GM12875 (cell line): ENCODE measurements at regions not wholly inside any gene's neighbourhood (a gene's known extent, or its start where the extent isn't known, plus 50 kb on each side); places are given as distances from the start of the nearest gene placed in this dataset.

Experiments used
- H3K4me3 ChIP-seq: one replicate; pipeline ENCODE4 v1.5.1; 2011; ENCODE audit warnings: low read depth, low read length, control low read depth
- TF ChIP-seq, protein P1 (sequence below): IDR thresholded peaks from 2 replicates; pipeline ENCODE4 v1.5.1; 2011; ENCODE audit warnings: low read depth, mild to moderate bottlenecking, control low read depth, inconsistent platforms, low read length, moderate library complexity, borderline replicate concordance; ENCODE audit not compliant: insufficient read depth

DNA sequence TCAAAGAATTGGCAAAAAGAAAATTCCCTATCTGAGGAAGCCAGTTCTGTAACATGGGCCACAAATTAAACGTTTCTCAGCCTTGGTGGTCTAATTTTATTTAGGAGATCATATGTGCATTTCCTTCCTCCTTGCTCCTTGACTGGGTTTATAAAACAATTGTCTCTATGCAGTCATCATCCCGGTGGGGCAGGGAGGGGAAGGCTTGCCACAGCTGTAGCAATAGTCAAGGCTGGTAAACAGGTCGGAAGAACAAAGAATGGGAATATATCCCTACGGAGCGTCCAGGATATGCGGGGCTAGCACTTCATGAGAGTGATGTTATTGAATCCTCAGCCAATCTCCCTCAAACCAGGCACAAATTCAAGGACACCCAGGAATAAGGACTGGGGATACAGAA lies 143.8 kb downstream of the RNF152 start:
- TF ChIP-seq, protein P1, sequence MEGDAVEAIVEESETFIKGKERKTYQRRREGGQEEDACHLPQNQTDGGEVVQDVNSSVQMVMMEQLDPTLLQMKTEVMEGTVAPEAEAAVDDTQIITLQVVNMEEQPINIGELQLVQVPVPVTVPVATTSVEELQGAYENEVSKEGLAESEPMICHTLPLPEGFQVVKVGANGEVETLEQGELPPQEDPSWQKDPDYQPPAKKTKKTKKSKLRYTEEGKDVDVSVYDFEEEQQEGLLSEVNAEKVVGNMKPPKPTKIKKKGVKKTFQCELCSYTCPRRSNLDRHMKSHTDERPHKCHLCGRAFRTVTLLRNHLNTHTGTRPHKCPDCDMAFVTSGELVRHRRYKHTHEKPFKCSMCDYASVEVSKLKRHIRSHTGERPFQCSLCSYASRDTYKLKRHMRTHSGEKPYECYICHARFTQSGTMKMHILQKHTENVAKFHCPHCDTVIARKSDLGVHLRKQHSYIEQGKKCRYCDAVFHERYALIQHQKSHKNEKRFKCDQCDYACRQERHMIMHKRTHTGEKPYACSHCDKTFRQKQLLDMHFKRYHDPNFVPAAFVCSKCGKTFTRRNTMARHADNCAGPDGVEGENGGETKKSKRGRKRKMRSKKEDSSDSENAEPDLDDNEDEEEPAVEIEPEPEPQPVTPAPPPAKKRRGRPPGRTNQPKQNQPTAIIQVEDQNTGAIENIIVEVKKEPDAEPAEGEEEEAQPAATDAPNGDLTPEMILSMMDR = no peak
- H3K4me3 ChIP-seq = no peak overlapping the region

DNA sequence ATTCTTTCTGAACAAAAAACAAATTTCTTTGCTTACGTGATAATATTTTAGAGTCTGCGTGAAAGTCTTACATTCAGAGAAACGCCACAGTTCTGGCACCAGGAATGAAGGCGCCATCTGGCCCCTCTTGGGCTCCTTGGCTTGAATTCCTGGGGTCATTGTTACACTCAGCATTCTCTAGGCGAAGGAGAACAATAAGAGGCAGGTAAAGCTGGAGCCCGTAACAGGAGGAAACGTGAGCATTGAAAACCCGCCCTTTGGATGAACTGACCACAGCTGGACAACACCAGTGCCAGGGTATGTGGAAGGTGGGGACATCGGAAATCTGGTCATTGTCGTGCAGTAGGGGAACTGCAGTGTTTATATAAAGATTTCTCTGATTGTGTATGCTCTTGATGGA lies 144.8 kb downstream of the RNF152 start:
- no peak overlapping the region for H3K4me3 ChIP-seq
- TF ChIP-seq, protein P1 = no peak

DNA sequence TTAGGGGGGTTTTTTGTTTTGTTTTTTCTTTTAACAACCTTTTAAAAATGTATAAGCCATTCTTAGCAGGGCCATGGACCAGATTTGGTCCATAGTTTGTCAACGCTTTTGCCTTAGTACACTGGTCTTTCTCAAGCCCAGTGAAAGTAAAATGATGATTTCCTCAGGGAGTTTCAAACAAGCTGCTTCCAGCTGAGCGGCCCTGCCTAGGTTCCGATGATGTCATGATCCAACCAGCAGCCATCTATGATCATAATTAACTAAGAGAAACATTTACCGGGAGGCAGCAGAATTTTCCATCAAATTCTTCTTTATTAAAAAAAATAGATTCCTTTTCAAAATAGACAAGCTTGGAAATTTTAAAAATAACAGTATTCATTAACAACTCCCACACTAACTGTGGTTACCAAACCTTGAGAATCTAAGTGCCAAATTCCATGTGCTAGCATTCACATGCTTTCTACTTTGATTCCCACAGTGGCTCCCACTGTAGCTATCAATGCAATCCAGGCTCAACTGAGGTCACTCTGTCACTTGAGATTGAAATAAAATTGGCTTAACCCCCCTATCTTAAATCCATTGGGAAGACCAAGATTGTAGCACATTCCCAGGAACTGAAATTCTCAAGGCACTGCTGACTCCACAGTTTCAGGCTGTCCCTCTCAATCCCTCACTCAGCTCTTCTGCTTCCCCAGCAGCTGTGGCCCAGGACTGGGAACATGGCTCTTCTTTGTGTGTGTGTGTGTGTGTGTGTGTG lies 148.9 kb downstream of the RNF152 start:
- TF ChIP-seq, protein P1 = no peak

GRCh38 chr18:61742565-61743429 lies 150.0 kb downstream of the RNF152 start:
- H3K4me3 ChIP-seq = no peak overlapping the region
- TF ChIP-seq, protein P1 = no peak

More for the DNA sequence above, 148.9 kb downstream of the RNF152 start:
- no peak overlapping the region for H3K4me3 ChIP-seq

- H3K4me3 ChIP-seq = no peak overlapping the region
- TF ChIP-seq, protein P1 = no peak
These were observed 150.8 kb downstream of the RNF152 start for GRCh38 chr18:61741881-61742454.

DNA sequence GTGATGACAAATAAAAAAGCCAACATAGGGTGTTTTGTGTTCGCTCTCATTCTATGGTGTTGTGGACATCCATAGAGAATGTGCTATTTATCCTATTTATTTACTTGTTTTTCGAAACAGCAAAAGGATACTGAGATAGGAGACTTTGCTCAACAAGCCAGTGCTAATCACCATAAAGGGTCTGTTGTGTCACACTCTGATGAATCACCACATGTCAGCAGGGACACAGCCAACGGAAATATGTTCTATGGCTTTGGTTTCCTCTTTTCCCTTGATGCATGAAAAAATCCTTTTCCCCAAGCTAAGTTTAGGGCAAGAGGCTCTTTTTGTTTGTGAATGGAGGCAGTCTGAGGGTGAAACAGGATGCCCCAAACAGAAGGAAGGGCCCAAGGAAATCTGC lies 154.3 kb downstream of the RNF152 start:
- no peak overlapping the region for H3K4me3 ChIP-seq
- TF ChIP-seq, protein P1 = no peak
